Stimulated activated CD4-positive, alpha-beta T cell treated with anti-CD3 and anti-CD28 coated beads, Interleukin-2, amount 100 ng/mL, for 24 hours (primary cell): ENCODE measurements at regions not wholly inside any gene's neighbourhood (a gene's known extent, or its start where the extent isn't known, plus 50 kb on each side); places are given as distances from the start of the nearest gene placed in this dataset.

Source experiments
- DNase-seq, 2 donors: peaks; one replicate each; pipeline ENCODE4 v3.0.0-alpha.2; 2020

- no peak for DNase-seq
These were observed 226.5 kb downstream of the PTPRC start for GRCh38 chr1:198865319-198865718.

GRCh38 chr1:198867182-198867581 is 228.3 kb downstream of the PTPRC start:
- DNase-seq: no peak

- no peak for DNase-seq
These were observed 234.9 kb downstream of the PTPRC start for GRCh38 chr1:198873696-198874230.

GRCh38 chr1:198876371-198876871 is 237.6 kb downstream of the PTPRC start:
- DNase-seq: no peak

GRCh38 chr1:198878566-198878965 is 239.7 kb downstream of the PTPRC start:
- no peak for DNase-seq

- no peak for DNase-seq
These were observed 241.0 kb downstream of the PTPRC start for GRCh38 chr1:198879711-198880306.

- no peak for DNase-seq
These were observed 241.6 kb downstream of the PTPRC start for GRCh38 chr1:198880397-198880796.

GRCh38 chr1:198880818-198881597 is 242.2 kb downstream of the PTPRC start:
- DNase-seq: no peak

GRCh38 chr1:198883184-198883583 is 244.3 kb downstream of the PTPRC start:
- DNase-seq: no peak

- no peak for DNase-seq
These were observed 249.0 kb downstream of the PTPRC start for GRCh38 chr1:198887866-198888265.

GRCh38 chr1:198888379-198888943 is 249.6 kb downstream of the PTPRC start:
- DNase-seq: no peak

- no peak for DNase-seq
These were observed 250.3 kb downstream of the PTPRC start for GRCh38 chr1:198889101-198889500.

GRCh38 chr1:198889749-198890148 is 250.9 kb downstream of the PTPRC start:
- no peak for DNase-seq

- DNase-seq: no peak
These were observed 251.5 kb downstream of the PTPRC start for GRCh38 chr1:198890214-198890930.

GRCh38 chr1:198892065-198892464 is 253.2 kb downstream of the PTPRC start:
- DNase-seq: no peak

- DNase-seq: no peak
These were observed 254.3 kb downstream of the PTPRC start for GRCh38 chr1:198893141-198893540.

- no peak for DNase-seq
These were observed 255.1 kb downstream of the PTPRC start for GRCh38 chr1:198893763-198894444.

GRCh38 chr1:198901266-198901665 is 262.4 kb downstream of the PTPRC start:
- no peak for DNase-seq

- DNase-seq: no peak
These were observed 263.8 kb downstream of the PTPRC start for GRCh38 chr1:198902655-198903054.

GRCh38 chr1:198903203-198903602 is 264.4 kb downstream of the PTPRC start:
- no peak for DNase-seq

GRCh38 chr1:198903621-198904020 is 264.8 kb downstream of the PTPRC start:
- DNase-seq: no peak

GRCh38 chr1:198904321-198904720 is 265.5 kb downstream of the PTPRC start:
- no peak for DNase-seq
